ENCODE measurements at regions not wholly inside any gene's neighbourhood (a gene's known extent, or its start where the extent isn't known, plus 50 kb on each side); places are given as distances from the start of the nearest gene placed in this dataset.

- Histone ChIP-seq H3K79me2 (ENCODE audit: control insufficient read depth, insufficient read depth, low read length) (no peaks in the 10 kb centered on the region), H3K9ac (ENCODE audit: insufficient read depth in 1 of 2, low read depth in 2 of 2, low read length in 2 of 2) (no peak overlapping the region), H3K4me1 (replicated peaks in 1 of 2; ENCODE audit: control insufficient read depth in 2 of 2, insufficient read depth in 2 of 2, low read length in 2 of 2) (no peaks in the 10 kb centered on the region), H3K27me3 (ENCODE audit: control insufficient read depth in 2 of 2, insufficient read depth in 2 of 2, low read length in 2 of 2) (no peaks in the 10 kb centered on the region), H3K4me3 (no peak overlapping the region), H3K4me2 (ENCODE audit: insufficient read depth, low read length) (no peak overlapping the region), H3K27ac (ENCODE audit: extremely low read depth, low read depth, low read length) (no peak overlapping the region), H3K9me1 (ENCODE audit: control insufficient read depth, insufficient read depth, low read length) (no peaks in the 10 kb centered on the region), H2AFZ (ENCODE audit: low read depth, low read length) (no peak overlapping the region), H4K20me1 (replicated peaks; ENCODE audit: control insufficient read depth, insufficient read depth, low read length) (no peaks in the 10 kb centered on the region), H3K9me3 (replicated peaks; ENCODE audit: control insufficient read depth, insufficient read depth, low read depth, low read length) (no peaks in the 10 kb centered on the region), H3K36me3 (ENCODE audit: control insufficient read depth, insufficient read depth, low read length) (no peaks in the 10 kb centered on the region)
- BruUV-seq (replicated peaks) = no TSS peak
- FAIRE-seq (no peak), DNase-seq (ENCODE audit: extremely low read depth in 1 of 4, low spot score in 3 of 4) (no peak), ATAC-seq (no peak)
- intact Hi-C loops (cut with micrococcal nuclease) = no loop called here
- 0% methylated on average over 1 of the region's 1 CpG for whole genome bisulfite sequencing (ENCODE audit: insufficient coverage, low coverage, missing lambda C conversion rate)
- no peak for TF ChIP-seq AFF4 (CRISPR knock-in tag; IDR thresholded peaks at IDR 0.05)
- TF ChIP-seq ZNF707 (CRISPR knock-in tag; conservative IDR thresholded peaks at IDR 0.05) = no peak
- TF ChIP-seq ZNF316 (IDR thresholded peaks at IDR 0.05) = peak; percentile 78
- no peak for TF ChIP-seq FOXP1 (CRISPR knock-in tag; IDR thresholded peaks at IDR 0.05)
- TF ChIP-seq TCFL5 (CRISPR knock-in tag; conservative IDR thresholded peaks at IDR 0.05) = no peak
- no peak for TF ChIP-seq ETV5 (CRISPR knock-in tag; IDR thresholded peaks at IDR 0.05; ENCODE audit: low read depth)
- TF ChIP-seq ZNF184 (CRISPR knock-in tag; IDR thresholded peaks at IDR 0.05) = no peak
- no peak for TF ChIP-seq ZNF583 (CRISPR knock-in tag; IDR thresholded peaks at IDR 0.05)
- TF ChIP-seq USF1 (CRISPR knock-in tag; IDR thresholded peaks at IDR 0.05) = no peak
- no peak for TF ChIP-seq TAF7 (tag; IDR thresholded peaks at IDR 0.05)
- TF ChIP-seq GATAD2A (IDR thresholded peaks at IDR 0.05) = no peak
- TF ChIP-seq MYBL2 (IDR thresholded peaks at IDR 0.05; ENCODE audit: low read depth) = no peak
- TF ChIP-seq MYBL2 (CRISPR knock-in tag; IDR thresholded peaks at IDR 0.05; ENCODE audit: borderline replicate concordance) = no peak
- TF ChIP-seq SMARCA4 (IDR thresholded peaks at IDR 0.05) = no peak
- TF ChIP-seq C11orf30 (IDR thresholded peaks at IDR 0.05; ENCODE audit: low read depth) = peak; percentile 62; the same call in 1 of the 2 replicates
- TF ChIP-seq TBL1XR1 (IDR thresholded peaks at IDR 0.05; ENCODE audit: low read length in 2 of 2) = no peak
- TF ChIP-seq CAMTA2 (CRISPR knock-in tag; conservative IDR thresholded peaks at IDR 0.05) = no peak
- ChIA-PET POLR2A (interaction anchor here (1.2 kb wide), 1 partner anchor 12 kb away, joined by 4 read pairs; no protein-coding TSS in a partner anchor), CTCF (ENCODE audit: low intra/inter-chr PET ratio) (no interaction called here)
- in situ Hi-C loops (cut with MboI) = no loop called here
These were observed 139.2 kb upstream of the PDE1A start for GRCh38 chr2:182565911-182566567.

Measured in K562 (cell line).